Endodermal cell (in vitro differentiated cells): ENCODE measurements at regions not wholly inside any gene's neighbourhood (a gene's known extent, or its start where the extent isn't known, plus 50 kb on each side); places are given as distances from the start of the nearest gene placed in this dataset.
"Not testable (repeated sequence)": the region's sequence is repeated elsewhere in the genome, so short reads cannot be mapped to it uniquely, and the experiment has no call there.

Experiments used
- DNase-seq: peaks from one replicate; pipeline ENCODE4 v3.0.0-alpha.2; 2017
- H3K27ac ChIP-seq: 2 replicates; pipeline ENCODE4 v1.5.1; 2013; ENCODE audit warnings: mild to moderate bottlenecking, low read depth, low read length, moderate library complexity
- H3K27me3 ChIP-seq: 2 replicates; pipeline ENCODE4 v1.6.1; 2013; ENCODE audit warnings: mild to moderate bottlenecking, low read length, moderate library complexity; ENCODE audit not compliant: insufficient read depth, control insufficient read depth, poor library complexity, severe bottlenecking
- H3K36me3 ChIP-seq: 2 replicates; pipeline ENCODE4 v1.7.0; 2013; ENCODE audit warnings: mild to moderate bottlenecking, low read length, moderate library complexity; ENCODE audit not compliant: control insufficient read depth, insufficient read depth
- H3K4me1 ChIP-seq: one replicate; pipeline ENCODE4 v1.7.0; 2013; ENCODE audit warnings: low read length; ENCODE audit not compliant: control insufficient read depth, insufficient read depth
- H3K4me3 ChIP-seq: 2 replicates; pipeline ENCODE4 v1.5.1; 2013; ENCODE audit warnings: mild to moderate bottlenecking, low read length, moderate library complexity
- H3K9ac ChIP-seq: 2 replicates; pipeline ENCODE4 v1.6.1; 2013; ENCODE audit warnings: mild to moderate bottlenecking, low read length, moderate library complexity; ENCODE audit not compliant: poor library complexity, severe bottlenecking; ENCODE audit errors: extremely low read depth
- H3K9me3 ChIP-seq: 2 replicates; pipeline ENCODE4 v1.6.1; 2013; ENCODE audit warnings: mild to moderate bottlenecking, low read length, moderate library complexity; ENCODE audit not compliant: control insufficient read depth
- H3K27ac Mint-ChIP-seq: 2 replicates; pipeline ENCODE4 v1.8.0; 2020; ENCODE audit warnings: mixed read lengths
- H3K27me3 Mint-ChIP-seq: 2 replicates; pipeline ENCODE4 v1.8.0; 2021; ENCODE audit warnings: mild to moderate bottlenecking, mixed read lengths; ENCODE audit not compliant: insufficient read depth
- H3K36me3 Mint-ChIP-seq: 2 replicates; pipeline ENCODE4 v1.8.0; 2020; ENCODE audit warnings: low read depth, mixed read lengths
- H3K4me1 Mint-ChIP-seq: 2 replicates; pipeline ENCODE4 v1.8.0; 2020; ENCODE audit warnings: mixed read lengths
- H3K4me3 Mint-ChIP-seq: 2 replicates; pipeline ENCODE4 v1.8.0; 2020; ENCODE audit warnings: mild to moderate bottlenecking, moderate library complexity, mixed read lengths
- H3K9me3 Mint-ChIP-seq: 2 replicates; pipeline ENCODE4 v1.8.0; 2020; ENCODE audit warnings: mild to moderate bottlenecking, mixed read lengths
- WGBS, 2 experiments: methylation state at CpG; one replicate each; pipeline versions ENCODE4 v1.1.5 to v1.1.7; 2013; ENCODE audit warnings: missing lambda C conversion rate in 2 of 2, mixed read lengths in 1 of 2; ENCODE audit not compliant: insufficient coverage in 1 of 2, insufficient read length in 1 of 2; 5-methylcytosine and 5-hydroxymethylcytosine counted together
- TF ChIP-seq, protein P1 (sequence below): fragments of 200-600 bp; sonication (generic); conservative IDR thresholded peaks from 2 replicates; pipeline ENCODE4 v1.5.0; 2021; ENCODE audit warnings: antibody characterized with exemption, mild to moderate bottlenecking

DNA sequence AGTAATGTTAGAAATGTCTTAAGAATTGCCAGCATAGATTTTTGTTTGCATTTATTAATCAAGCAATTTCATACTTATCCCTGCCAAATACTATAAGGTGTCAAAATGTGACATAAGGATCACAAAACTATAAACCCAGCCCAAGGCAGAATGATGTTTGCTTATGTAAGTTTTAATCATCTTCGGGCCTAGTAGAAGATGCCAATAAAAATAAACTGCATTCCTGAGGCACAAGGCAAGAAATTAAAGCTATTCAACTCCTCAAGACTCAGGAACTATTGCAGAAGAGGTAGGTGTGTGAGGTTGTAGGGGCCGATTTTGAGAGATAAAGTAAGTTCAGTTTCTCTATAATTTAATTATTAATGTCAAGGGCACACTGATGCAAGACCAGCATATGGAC is 189.4 kb upstream of the AHR start:
- no peak for DNase-seq
- H3K27ac Mint-ChIP-seq, result no peak overlapping the region
- WGBS, 2 experiments, result 93 to 100% methylated on average over 1 to 2 of the region's 2 CpGs

DNA sequence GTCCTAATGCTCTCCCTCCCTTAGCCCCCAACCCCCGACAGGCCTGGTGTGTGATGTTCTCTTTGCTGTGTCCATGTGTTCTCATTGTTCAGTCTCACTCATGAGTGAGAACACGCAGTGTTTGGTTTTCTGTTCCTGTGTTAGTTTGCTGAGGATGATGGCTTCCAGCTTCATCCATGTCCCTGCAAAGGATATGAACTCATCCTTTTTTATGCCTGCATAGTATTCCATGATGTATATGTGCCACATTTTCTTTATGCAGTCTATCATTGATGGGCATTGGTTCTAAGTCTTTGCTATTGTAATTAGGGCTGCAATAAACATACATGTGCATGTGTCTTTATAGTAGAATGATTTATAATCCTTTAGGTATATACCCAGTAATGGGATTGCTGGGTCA is 184.7 kb upstream of the AHR start:
- not testable (repeated sequence) for H3K4me3 ChIP-seq, H3K9me3 Mint-ChIP-seq, H3K27ac Mint-ChIP-seq, H3K36me3 Mint-ChIP-seq, H3K9me3 ChIP-seq, H3K27me3 Mint-ChIP-seq, H3K27ac ChIP-seq, H3K9ac ChIP-seq, H3K36me3 ChIP-seq, H3K4me1 ChIP-seq, H3K27me3 ChIP-seq, H3K4me3 Mint-ChIP-seq, DNase-seq
- H3K4me1 Mint-ChIP-seq, result peaks cover 22% of the 10 kb centered on the region
- WGBS, 2 experiments, result 87 to 100% methylated on average over 1 to 2 of the region's 2 CpGs

More for the DNA sequence above, 189.4 kb upstream of the AHR start:
- Histone ChIP-seq H3K36me3 (no peaks in the 10 kb centered on the region), H3K4me3 (no peak overlapping the region), H3K4me1 (peaks cover 5% of the 10 kb centered on the region), H3K9ac (no peak overlapping the region), H3K27me3 (no peaks in the 10 kb centered on the region), H3K27ac (no peak overlapping the region), H3K9me3 (no peaks in the 10 kb centered on the region)
- TF ChIP-seq, protein P1, sequence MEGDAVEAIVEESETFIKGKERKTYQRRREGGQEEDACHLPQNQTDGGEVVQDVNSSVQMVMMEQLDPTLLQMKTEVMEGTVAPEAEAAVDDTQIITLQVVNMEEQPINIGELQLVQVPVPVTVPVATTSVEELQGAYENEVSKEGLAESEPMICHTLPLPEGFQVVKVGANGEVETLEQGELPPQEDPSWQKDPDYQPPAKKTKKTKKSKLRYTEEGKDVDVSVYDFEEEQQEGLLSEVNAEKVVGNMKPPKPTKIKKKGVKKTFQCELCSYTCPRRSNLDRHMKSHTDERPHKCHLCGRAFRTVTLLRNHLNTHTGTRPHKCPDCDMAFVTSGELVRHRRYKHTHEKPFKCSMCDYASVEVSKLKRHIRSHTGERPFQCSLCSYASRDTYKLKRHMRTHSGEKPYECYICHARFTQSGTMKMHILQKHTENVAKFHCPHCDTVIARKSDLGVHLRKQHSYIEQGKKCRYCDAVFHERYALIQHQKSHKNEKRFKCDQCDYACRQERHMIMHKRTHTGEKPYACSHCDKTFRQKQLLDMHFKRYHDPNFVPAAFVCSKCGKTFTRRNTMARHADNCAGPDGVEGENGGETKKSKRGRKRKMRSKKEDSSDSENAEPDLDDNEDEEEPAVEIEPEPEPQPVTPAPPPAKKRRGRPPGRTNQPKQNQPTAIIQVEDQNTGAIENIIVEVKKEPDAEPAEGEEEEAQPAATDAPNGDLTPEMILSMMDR, result no peak
- H3K4me1 Mint-ChIP-seq, result peaks cover 25% of the 10 kb centered on the region
- H3K27me3 Mint-ChIP-seq, result no peaks in the 10 kb centered on the region
- H3K4me3 Mint-ChIP-seq, result no peak overlapping the region
- peaks cover 3% of the 10 kb centered on the region for H3K9me3 Mint-ChIP-seq
- no peaks in the 10 kb centered on the region for H3K36me3 Mint-ChIP-seq

DNA sequence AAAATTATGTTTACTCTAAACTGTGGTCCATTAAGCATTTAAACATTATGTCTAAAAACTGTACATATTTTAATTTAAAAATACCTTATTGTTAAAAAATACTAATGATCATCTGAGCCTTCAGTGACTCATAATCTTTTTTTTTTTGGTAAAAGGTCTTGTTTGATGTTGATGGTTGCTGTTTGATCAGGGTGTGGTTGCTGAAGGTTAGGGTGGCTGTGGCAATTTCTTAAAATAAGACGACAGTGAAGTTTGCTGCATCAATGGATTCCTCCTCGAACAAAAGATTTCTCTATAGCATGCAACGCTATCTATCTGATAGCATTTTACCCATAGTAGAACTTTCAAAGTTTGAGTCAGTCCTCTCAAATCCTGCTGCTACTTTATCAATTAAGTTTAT is 180.0 kb upstream of the AHR start:
- no peak for DNase-seq
- TF ChIP-seq, protein P1, result no peak
- Histone ChIP-seq H3K4me1 (no peaks in the 10 kb centered on the region), H3K4me3 (no peak overlapping the region), H3K9me3 (no peaks in the 10 kb centered on the region), H3K9ac (no peak overlapping the region), H3K27ac (no peak overlapping the region), H3K36me3 (no peaks in the 10 kb centered on the region), H3K27me3 (no peaks in the 10 kb centered on the region)
- Mint-ChIP-seq H3K27ac (no peak overlapping the region), H3K4me1 (no peaks in the 10 kb centered on the region), H3K27me3 (no peaks in the 10 kb centered on the region), H3K9me3 (peaks cover 7% of the 10 kb centered on the region), H3K4me3 (no peak overlapping the region), H3K36me3 (no peaks in the 10 kb centered on the region)
- 89 to 100% methylated on average over 2 to 3 of the region's 3 CpGs for WGBS, 2 experiments

DNA sequence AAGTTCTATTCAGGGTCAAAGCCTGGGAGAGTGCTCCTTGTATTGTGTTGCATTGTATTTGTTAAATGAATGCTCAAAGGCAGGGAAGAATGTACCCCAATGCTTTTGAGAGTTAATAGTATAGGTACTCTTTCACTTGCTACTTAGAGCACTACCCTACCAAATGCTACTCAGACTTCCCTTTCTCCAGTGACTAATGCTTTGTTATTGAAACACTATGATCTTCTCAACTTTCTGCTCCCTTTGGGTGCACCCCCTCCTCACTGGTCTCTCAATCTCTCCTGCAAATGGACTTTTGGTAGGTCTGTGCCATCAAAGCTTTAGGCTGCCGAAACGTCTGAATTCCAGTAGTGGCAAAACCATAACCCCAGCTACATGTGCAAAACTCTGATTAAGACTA is 177.7 kb upstream of the AHR start:
- no peak overlapping the region for H3K27ac Mint-ChIP-seq
- Histone ChIP-seq H3K9me3 (no peaks in the 10 kb centered on the region), H3K36me3 (no peaks in the 10 kb centered on the region), H3K4me1 (no peaks in the 10 kb centered on the region), H3K4me3 (no peak overlapping the region), H3K27ac (no peak overlapping the region), H3K9ac (no peak overlapping the region), H3K27me3 (no peaks in the 10 kb centered on the region)
- DNase-seq, result no peak
- H3K4me1 Mint-ChIP-seq, result no peaks in the 10 kb centered on the region
- H3K9me3 Mint-ChIP-seq, result no peaks in the 10 kb centered on the region
- WGBS, 2 experiments, result 100% methylated on average over 2 of the region's 2 CpGs; no CpG with 5 or more reads in 1 of the 2 experiments
- TF ChIP-seq, protein P1, result no peak
- H3K36me3 Mint-ChIP-seq, result no peaks in the 10 kb centered on the region
- no peak overlapping the region for H3K4me3 Mint-ChIP-seq
- no peaks in the 10 kb centered on the region for H3K27me3 Mint-ChIP-seq
